Tibial nerve (tissue), 4 donors: ENCODE measurements at regions not wholly inside any gene's neighbourhood (a gene's known extent, or its start where the extent isn't known, plus 50 kb on each side); places are given as distances from the start of the nearest gene placed in this dataset.

Source experiments
- EP300 ChIP-seq, 2 donors: sonication (generic); formaldehyde crosslinking; IDR thresholded peaks; one replicate each; pipeline ENCODE4 v1.6.1; 2017; ENCODE audit warnings: antibody characterized with exemption in 2 of 2, mild to moderate bottlenecking in 1 of 2
- POLR2A ChIP-seq, 2 donors: fragments of 450-650 bp; IDR thresholded peaks; one replicate each; pipeline ENCODE4 v1.6.1; 2017; ENCODE audit warnings: antibody characterized with exemption in 2 of 2, mild to moderate bottlenecking in 2 of 2, moderate library complexity in 2 of 2
- TF ChIP-seq, protein P1 (sequence below), 5 experiments: fragments of 200-600 bp in 3 of 5; fragments of 450-650 bp in 2 of 5; sonication (generic) in 3 of 5; IDR thresholded peaks; one replicate each; pipeline ENCODE4 v1.5.1; 2016 to 2019; ENCODE audit warnings: antibody characterized with exemption in 5 of 5, mild to moderate bottlenecking in 3 of 5, moderate library complexity in 2 of 5

DNA sequence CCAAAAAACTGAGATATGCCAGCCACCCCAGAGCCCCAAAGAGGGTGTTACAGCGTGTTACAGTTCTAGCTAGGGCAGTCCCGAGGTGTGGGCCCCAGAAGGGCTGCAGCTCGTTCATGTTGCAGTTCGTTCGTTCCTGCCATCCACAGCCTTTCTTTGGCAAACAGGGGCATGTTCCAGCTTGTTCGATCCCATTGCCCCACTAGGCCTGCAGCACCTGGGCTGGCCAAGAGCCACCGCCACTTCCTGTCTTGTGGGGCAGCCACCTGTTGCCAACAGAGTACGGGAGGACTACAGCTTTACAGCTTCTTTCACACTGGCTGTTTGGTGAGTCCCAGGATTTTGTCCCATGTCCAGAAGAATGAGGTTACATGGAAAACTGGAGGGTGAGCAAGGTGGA, 198.1 kb downstream of the MMUT start:
- TF ChIP-seq, protein P1, sequence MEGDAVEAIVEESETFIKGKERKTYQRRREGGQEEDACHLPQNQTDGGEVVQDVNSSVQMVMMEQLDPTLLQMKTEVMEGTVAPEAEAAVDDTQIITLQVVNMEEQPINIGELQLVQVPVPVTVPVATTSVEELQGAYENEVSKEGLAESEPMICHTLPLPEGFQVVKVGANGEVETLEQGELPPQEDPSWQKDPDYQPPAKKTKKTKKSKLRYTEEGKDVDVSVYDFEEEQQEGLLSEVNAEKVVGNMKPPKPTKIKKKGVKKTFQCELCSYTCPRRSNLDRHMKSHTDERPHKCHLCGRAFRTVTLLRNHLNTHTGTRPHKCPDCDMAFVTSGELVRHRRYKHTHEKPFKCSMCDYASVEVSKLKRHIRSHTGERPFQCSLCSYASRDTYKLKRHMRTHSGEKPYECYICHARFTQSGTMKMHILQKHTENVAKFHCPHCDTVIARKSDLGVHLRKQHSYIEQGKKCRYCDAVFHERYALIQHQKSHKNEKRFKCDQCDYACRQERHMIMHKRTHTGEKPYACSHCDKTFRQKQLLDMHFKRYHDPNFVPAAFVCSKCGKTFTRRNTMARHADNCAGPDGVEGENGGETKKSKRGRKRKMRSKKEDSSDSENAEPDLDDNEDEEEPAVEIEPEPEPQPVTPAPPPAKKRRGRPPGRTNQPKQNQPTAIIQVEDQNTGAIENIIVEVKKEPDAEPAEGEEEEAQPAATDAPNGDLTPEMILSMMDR (IDR thresholded peaks at IDR 0.05) = no peak
- TF ChIP-seq POLR2A (IDR thresholded peaks at IDR 0.05) (no peak), EP300 (IDR thresholded peaks at IDR 0.05) (no peak)
